ENCODE measurements at regions not wholly inside any gene's neighbourhood (a gene's known extent, or its start where the extent isn't known, plus 50 kb on each side); places are given as distances from the start of the nearest gene placed in this dataset.

DNA sequence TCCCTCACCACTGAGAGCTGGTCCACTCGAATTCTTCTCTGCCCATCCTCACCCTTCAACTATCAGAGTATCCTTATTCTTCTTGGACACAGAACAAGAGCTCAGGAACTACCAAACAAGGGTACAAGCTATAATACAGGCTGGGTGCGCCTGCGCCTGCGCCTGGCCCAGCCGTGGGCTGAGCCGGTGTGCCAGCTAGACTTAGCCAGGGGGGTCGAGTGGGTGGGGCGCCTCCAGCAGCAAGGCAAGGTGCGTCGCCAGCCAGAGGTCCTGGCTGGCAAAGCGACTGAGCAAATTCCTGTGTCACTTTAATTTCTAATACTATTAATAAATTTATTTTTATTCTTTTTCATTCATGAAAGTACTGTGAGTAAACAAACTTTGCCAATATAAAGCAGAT lies 1072.6 kb upstream of the PIK3C3 start:
- Histone ChIP-seq H3K9me3 (ENCODE audit: insufficient read depth, low read length) (no peaks in the 10 kb centered on the region), H3K9me2 (replicated peaks; ENCODE audit: insufficient read depth, low read length) (no peaks in the 10 kb centered on the region), H2AFZ (ENCODE audit: low read depth, low read length, severe bottlenecking) (no peak overlapping the region), H3K36me3 (ENCODE audit: low read length) (no peaks in the 10 kb centered on the region), H3K9ac (ENCODE audit: low read length) (no peak overlapping the region), H3K27ac (ENCODE audit: low read depth, low read length) (no peak overlapping the region), H3K27me3 (ENCODE audit: low read length) (no peaks in the 10 kb centered on the region), H3K4me3 (ENCODE audit: insufficient read depth, low read length, poor library complexity, severe bottlenecking) (no peak overlapping the region), H3K4me2 (ENCODE audit: low read depth, low read length, poor library complexity, severe bottlenecking) (no peak overlapping the region), H3F3A (ENCODE audit: insufficient read depth) (no peaks in the 10 kb centered on the region), H4K20me1 (ENCODE audit: low read depth, low read length) (no peaks in the 10 kb centered on the region), H3K79me2 (ENCODE audit: insufficient read depth, low read length) (no peaks in the 10 kb centered on the region)
- no peak for TF ChIP-seq EZH2phosphoT487 (conservative IDR thresholded peaks at IDR 0.05; ENCODE audit: low read length)
- TF ChIP-seq, protein P1, sequence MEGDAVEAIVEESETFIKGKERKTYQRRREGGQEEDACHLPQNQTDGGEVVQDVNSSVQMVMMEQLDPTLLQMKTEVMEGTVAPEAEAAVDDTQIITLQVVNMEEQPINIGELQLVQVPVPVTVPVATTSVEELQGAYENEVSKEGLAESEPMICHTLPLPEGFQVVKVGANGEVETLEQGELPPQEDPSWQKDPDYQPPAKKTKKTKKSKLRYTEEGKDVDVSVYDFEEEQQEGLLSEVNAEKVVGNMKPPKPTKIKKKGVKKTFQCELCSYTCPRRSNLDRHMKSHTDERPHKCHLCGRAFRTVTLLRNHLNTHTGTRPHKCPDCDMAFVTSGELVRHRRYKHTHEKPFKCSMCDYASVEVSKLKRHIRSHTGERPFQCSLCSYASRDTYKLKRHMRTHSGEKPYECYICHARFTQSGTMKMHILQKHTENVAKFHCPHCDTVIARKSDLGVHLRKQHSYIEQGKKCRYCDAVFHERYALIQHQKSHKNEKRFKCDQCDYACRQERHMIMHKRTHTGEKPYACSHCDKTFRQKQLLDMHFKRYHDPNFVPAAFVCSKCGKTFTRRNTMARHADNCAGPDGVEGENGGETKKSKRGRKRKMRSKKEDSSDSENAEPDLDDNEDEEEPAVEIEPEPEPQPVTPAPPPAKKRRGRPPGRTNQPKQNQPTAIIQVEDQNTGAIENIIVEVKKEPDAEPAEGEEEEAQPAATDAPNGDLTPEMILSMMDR (IDR thresholded peaks at IDR 0.05; ENCODE audit: insufficient read depth, low read length, poor library complexity, severe bottlenecking): no peak

DNA sequence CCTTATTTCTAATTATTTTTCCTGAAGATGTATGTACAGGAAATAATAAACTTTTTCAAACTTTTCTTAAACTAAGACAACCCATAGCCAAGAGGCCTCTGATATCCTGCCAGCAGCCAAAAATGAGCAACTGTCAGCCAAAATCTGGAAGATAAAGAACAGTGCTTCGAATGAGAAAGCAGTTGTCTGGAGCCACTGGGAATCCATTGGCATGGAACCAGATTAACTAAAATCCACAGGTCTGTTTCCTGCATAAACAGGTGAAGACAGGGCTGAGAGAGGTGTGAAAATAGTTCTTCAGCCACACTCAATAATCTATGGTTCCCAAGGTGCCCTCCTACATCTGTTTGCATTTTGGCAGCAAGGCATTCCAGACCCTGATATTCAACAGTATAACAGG lies 1076.7 kb upstream of the PIK3C3 start:
- Histone ChIP-seq H3K9ac (ENCODE audit: low read length) (no peak overlapping the region), H4K20me1 (ENCODE audit: low read depth, low read length) (no peaks in the 10 kb centered on the region; the same call in 1 of the 2 replicates), H3K4me3 (ENCODE audit: insufficient read depth, low read length, poor library complexity, severe bottlenecking) (no peak overlapping the region), H2AFZ (ENCODE audit: low read depth, low read length, severe bottlenecking) (no peak overlapping the region), H3K27me3 (ENCODE audit: low read length) (no peaks in the 10 kb centered on the region), H3K9me3 (ENCODE audit: insufficient read depth, low read length) (no peaks in the 10 kb centered on the region; the same call in 1 of the 2 replicates), H3K36me3 (ENCODE audit: low read length) (no peaks in the 10 kb centered on the region), H3K9me2 (replicated peaks; ENCODE audit: insufficient read depth, low read length) (no peaks in the 10 kb centered on the region), H3K4me2 (ENCODE audit: low read depth, low read length, poor library complexity, severe bottlenecking) (no peak overlapping the region), H3K27ac (ENCODE audit: low read depth, low read length) (no peak overlapping the region), H3K79me2 (ENCODE audit: insufficient read depth, low read length) (no peaks in the 10 kb centered on the region), H3F3A (ENCODE audit: insufficient read depth) (no peaks in the 10 kb centered on the region)
- TF ChIP-seq, protein P1 (IDR thresholded peaks at IDR 0.05; ENCODE audit: insufficient read depth, low read length, poor library complexity, severe bottlenecking): no peak
- no peak for TF ChIP-seq EZH2phosphoT487 (conservative IDR thresholded peaks at IDR 0.05; ENCODE audit: low read length)

DNA sequence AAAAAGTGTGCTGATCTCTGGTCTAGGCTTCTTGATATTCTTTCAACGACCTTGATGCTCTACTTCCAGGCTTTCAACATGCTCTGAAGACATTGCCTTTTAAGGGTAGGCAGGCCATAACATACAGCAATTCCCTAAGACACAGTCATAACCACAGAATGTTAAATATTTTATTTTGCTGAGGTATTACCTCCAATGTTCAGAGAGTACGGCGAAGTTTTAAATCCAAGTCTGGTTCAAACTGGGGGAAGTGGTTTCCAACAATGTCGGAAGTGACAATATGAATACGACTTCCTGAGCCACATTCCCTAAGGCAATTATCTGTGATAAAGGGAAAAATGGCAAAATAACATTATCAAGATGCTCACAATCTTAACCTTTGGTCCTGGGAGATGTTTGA lies 1077.9 kb upstream of the PIK3C3 start:
- Histone ChIP-seq H3K27me3 (ENCODE audit: low read length) (no peaks in the 10 kb centered on the region), H3K9me2 (replicated peaks; ENCODE audit: insufficient read depth, low read length) (no peaks in the 10 kb centered on the region), H3K36me3 (ENCODE audit: low read length) (no peaks in the 10 kb centered on the region), H3K9me3 (ENCODE audit: insufficient read depth, low read length) (no peaks in the 10 kb centered on the region; the same call in 1 of the 2 replicates), H3K79me2 (ENCODE audit: insufficient read depth, low read length) (no peaks in the 10 kb centered on the region), H3K4me3 (ENCODE audit: insufficient read depth, low read length, poor library complexity, severe bottlenecking) (no peak overlapping the region), H4K20me1 (ENCODE audit: low read depth, low read length) (no peaks in the 10 kb centered on the region; the same call in 1 of the 2 replicates), H3F3A (ENCODE audit: insufficient read depth) (no peaks in the 10 kb centered on the region), H3K9ac (ENCODE audit: low read length) (no peak overlapping the region), H3K27ac (ENCODE audit: low read depth, low read length) (no peak overlapping the region), H3K4me2 (ENCODE audit: low read depth, low read length, poor library complexity, severe bottlenecking) (no peak overlapping the region), H2AFZ (ENCODE audit: low read depth, low read length, severe bottlenecking) (no peak overlapping the region)
- TF ChIP-seq EZH2phosphoT487 (conservative IDR thresholded peaks at IDR 0.05; ENCODE audit: low read length): no peak
- TF ChIP-seq, protein P1 (IDR thresholded peaks at IDR 0.05; ENCODE audit: insufficient read depth, low read length, poor library complexity, severe bottlenecking): no peak

Data from SU-DHL-6 (cell line).